ENCODE measurements at regions not wholly inside any gene's neighbourhood (a gene's known extent, or its start where the extent isn't known, plus 50 kb on each side); places are given as distances from the start of the nearest gene placed in this dataset.

GRCh38 chr2:56510610-56511009 is 326.8 kb downstream of the CCDC85A start:
- H3K4me3 ChIP-seq = no peak overlapping the region
- no peaks in the 10 kb centered on the region for H3K27me3 ChIP-seq
- no peaks in the 10 kb centered on the region for H3K4me1 ChIP-seq
- no peak for DNase-seq
- no peaks in the 10 kb centered on the region for H3K9me3 ChIP-seq
- H3K36me3 ChIP-seq = no peaks in the 10 kb centered on the region
- TF ChIP-seq CTCF (IDR thresholded peaks at IDR 0.05) = no peak
- no peak for ATAC-seq
- intact Hi-C loops (cut with DNase I) = no loop called here
- H3K27ac ChIP-seq = no peak overlapping the region

- Histone ChIP-seq H3K27me3 (no peaks in the 10 kb centered on the region), H3K36me3 (no peaks in the 10 kb centered on the region), H3K4me1 (peaks cover 3% of the 10 kb centered on the region), H3K4me3 (no peak overlapping the region), H3K9me3 (no peaks in the 10 kb centered on the region), H3K27ac (no peak overlapping the region)
- TF ChIP-seq CTCF (IDR thresholded peaks at IDR 0.05) = no peak
- ATAC-seq (no peak), DNase-seq (no peak)
- intact Hi-C loops (cut with DNase I) = no loop called here
Observed at GRCh38 chr2:56515399-56515798, 331.6 kb downstream of the CCDC85A start.

GRCh38 chr2:56519806-56520205 is 336.0 kb downstream of the CCDC85A start:
- DNase-seq (no peak), ATAC-seq (peak; percentile 12)
- Histone ChIP-seq H3K36me3 (no peaks in the 10 kb centered on the region), H3K27me3 (no peaks in the 10 kb centered on the region), H3K27ac (no peak overlapping the region), H3K9me3 (no peaks in the 10 kb centered on the region), H3K4me1 (peaks cover 3% of the 10 kb centered on the region), H3K4me3 (no peak overlapping the region)
- TF ChIP-seq CTCF (IDR thresholded peaks at IDR 0.05) = no peak
- intact Hi-C loops (cut with DNase I) = no loop called here

GRCh38 chr2:56522605-56523089 is 338.9 kb downstream of the CCDC85A start:
- ATAC-seq (peak; percentile 93), DNase-seq (no peak)
- Histone ChIP-seq H3K4me3 (no peak overlapping the region), H3K36me3 (no peaks in the 10 kb centered on the region), H3K27me3 (no peaks in the 10 kb centered on the region), H3K4me1 (peaks cover 3% of the 10 kb centered on the region), H3K27ac (peak overlapping the region; percentile 25), H3K9me3 (no peaks in the 10 kb centered on the region)
- TF ChIP-seq CTCF (IDR thresholded peaks at IDR 0.05) = no peak
- intact Hi-C loops (cut with DNase I) = no loop called here

GRCh38 chr2:56523816-56524215 is 340.0 kb downstream of the CCDC85A start:
- no peak overlapping the region for H3K4me3 ChIP-seq
- no peaks in the 10 kb centered on the region for H3K9me3 ChIP-seq
- H3K36me3 ChIP-seq = no peaks in the 10 kb centered on the region
- no peak for TF ChIP-seq CTCF (IDR thresholded peaks at IDR 0.05)
- no peaks in the 10 kb centered on the region for H3K27me3 ChIP-seq
- H3K27ac ChIP-seq = no peak overlapping the region
- ATAC-seq (no peak), DNase-seq (no peak)
- intact Hi-C loops (cut with DNase I) = no loop called here
- peaks cover 3% of the 10 kb centered on the region for H3K4me1 ChIP-seq
